KBM-7 (cell line): ENCODE measurements at regions not wholly inside any gene's neighbourhood (a gene's known extent, or its start where the extent isn't known, plus 50 kb on each side); places are given as distances from the start of the nearest gene placed in this dataset.

Source experiments
- DNase-seq: peaks from one replicate; pipeline ENCODE4 v3.0.0-alpha.2; 2015
- in situ Hi-C: fragments of 300-500 bp; cut with MboI; formaldehyde crosslinking; loops from 2 replicates; pipeline ENCODE4 v1.14.3; 2020; ENCODE audit warnings: low sequenced_read_pairs, low pct_unique_long_range_greater_than_20kb, mixed read lengths

- no peak for DNase-seq
- in situ Hi-C loops = no loop called here
These were observed 61.8 kb upstream of the DAB1 start for GRCh38 chr1:57485643-57486042.

- no peak for DNase-seq
- in situ Hi-C loops = no loop called here
These were observed 60.1 kb upstream of the DAB1 start for GRCh38 chr1:57483954-57484353.

- in situ Hi-C loops = no loop called here
- no peak for DNase-seq
These were observed 55.6 kb upstream of the DAB1 start for GRCh38 chr1:57479471-57479870.

GRCh38 chr1:57475366-57475765 lies 51.5 kb upstream of the DAB1 start:
- no peak for DNase-seq
- in situ Hi-C loops = no loop called here

- no peak for DNase-seq
- in situ Hi-C loops = no loop called here
These were observed 50.4 kb upstream of the DAB1 start for GRCh38 chr1:57474137-57474750.
